Keratinocyte (primary cell): ENCODE measurements at regions not wholly inside any gene's neighbourhood (a gene's known extent, or its start where the extent isn't known, plus 50 kb on each side); places are given as distances from the start of the nearest gene placed in this dataset.

Source experiments
- EZH2 ChIP-seq: IDR thresholded peaks from one replicate; pipeline ENCODE4 v1.6.1; 2012; ENCODE audit warnings: inconsistent platforms, mild to moderate bottlenecking, low read length, moderate library complexity
- TF ChIP-seq, protein P1 (sequence below), 3 experiments: IDR thresholded peaks in 1 of 3; conservative IDR thresholded peaks in 1 of 3; optimal IDR thresholded peaks in 1 of 3; 2 replicates in 2 of 3; 3 replicates in 1 of 3; pipeline versions ENCODE3 to v1.5.1; 2011; ENCODE audit warnings: low read length in 3 of 3, mild to moderate bottlenecking in 3 of 3, moderate library complexity in 2 of 3, control low read depth in 1 of 3, inconsistent platforms in 1 of 3; ENCODE audit not compliant: insufficient read depth in 2 of 3; ENCODE audit errors: extremely low read depth in 1 of 3

DNA sequence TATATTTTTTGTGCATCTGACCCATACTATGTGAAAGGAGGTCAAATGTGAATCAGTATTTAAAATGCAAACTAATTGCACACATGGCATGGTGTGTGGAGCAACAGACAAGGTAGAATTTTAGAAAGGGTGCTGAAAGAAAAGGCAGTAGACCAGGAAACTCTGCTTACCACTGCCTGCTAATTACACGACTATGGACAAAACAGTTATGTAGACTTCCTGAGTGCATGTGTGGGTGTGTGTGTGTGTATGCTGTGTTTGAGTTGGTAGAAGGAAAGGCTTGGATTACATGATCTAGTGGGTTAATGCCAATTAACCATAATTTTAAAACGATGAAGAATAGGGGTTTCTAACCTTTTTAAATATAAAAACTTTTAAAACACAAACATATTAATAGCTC is 349.9 kb downstream of the SH3GL2 start:
- TF ChIP-seq, protein P1, sequence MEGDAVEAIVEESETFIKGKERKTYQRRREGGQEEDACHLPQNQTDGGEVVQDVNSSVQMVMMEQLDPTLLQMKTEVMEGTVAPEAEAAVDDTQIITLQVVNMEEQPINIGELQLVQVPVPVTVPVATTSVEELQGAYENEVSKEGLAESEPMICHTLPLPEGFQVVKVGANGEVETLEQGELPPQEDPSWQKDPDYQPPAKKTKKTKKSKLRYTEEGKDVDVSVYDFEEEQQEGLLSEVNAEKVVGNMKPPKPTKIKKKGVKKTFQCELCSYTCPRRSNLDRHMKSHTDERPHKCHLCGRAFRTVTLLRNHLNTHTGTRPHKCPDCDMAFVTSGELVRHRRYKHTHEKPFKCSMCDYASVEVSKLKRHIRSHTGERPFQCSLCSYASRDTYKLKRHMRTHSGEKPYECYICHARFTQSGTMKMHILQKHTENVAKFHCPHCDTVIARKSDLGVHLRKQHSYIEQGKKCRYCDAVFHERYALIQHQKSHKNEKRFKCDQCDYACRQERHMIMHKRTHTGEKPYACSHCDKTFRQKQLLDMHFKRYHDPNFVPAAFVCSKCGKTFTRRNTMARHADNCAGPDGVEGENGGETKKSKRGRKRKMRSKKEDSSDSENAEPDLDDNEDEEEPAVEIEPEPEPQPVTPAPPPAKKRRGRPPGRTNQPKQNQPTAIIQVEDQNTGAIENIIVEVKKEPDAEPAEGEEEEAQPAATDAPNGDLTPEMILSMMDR (optimal IDR thresholded peaks at IDR 0.05 in 1 of 3, IDR thresholded peaks at IDR 0.05 in 1 of 3, conservative IDR thresholded peaks at IDR 0.05 in 1 of 3; ENCODE audit: extremely low read depth in 1 of 3, insufficient read depth in 2 of 3, low read length in 3 of 3) = no peak
- TF ChIP-seq EZH2 = no peak
